ENCODE measurements at regions not wholly inside any gene's neighbourhood (a gene's known extent, or its start where the extent isn't known, plus 50 kb on each side); places are given as distances from the start of the nearest gene placed in this dataset.

DNA sequence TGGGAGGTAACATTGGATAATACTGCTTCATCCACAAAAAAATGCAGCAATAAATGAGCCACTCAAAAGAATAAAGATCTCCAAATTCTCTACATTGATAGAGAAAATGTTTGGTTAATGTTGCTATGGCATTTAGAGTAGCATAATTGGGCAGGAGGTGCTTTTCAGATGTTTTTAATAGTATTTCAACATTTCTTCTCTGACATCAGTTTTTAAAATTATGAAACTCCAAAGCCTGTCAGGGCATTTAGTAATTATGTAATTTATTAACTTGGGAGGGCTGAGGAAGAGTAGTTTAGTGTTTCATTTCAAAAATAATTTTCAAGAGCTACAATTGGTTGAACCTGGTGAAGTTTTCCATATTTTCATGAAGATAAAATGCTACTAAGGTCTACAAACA, 211.3 kb upstream of the INTU start:
- DNase-seq (ENCODE audit: low spot score), result no peak
- TF ChIP-seq, protein P1, sequence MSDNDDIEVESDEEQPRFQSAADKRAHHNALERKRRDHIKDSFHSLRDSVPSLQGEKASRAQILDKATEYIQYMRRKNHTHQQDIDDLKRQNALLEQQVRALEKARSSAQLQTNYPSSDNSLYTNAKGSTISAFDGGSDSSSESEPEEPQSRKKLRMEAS (IDR thresholded peaks at IDR 0.05), result no peak
- TF ChIP-seq NR2F2 (IDR thresholded peaks at IDR 0.05) (no peak), RXRA (IDR thresholded peaks at IDR 0.05) (no peak), YY1 (IDR thresholded peaks at IDR 0.05) (no peak), SP1 (IDR thresholded peaks at IDR 0.05) (no peak), RAD21 (IDR thresholded peaks at IDR 0.05) (no peak), ZBTB33 (IDR thresholded peaks at IDR 0.05) (no peak), JUND (IDR thresholded peaks at IDR 0.05) (no peak), HNF4G (IDR thresholded peaks at IDR 0.05) (no peak), HNF4A (conservative IDR thresholded peaks at IDR 0.05) (no peak)
- Histone ChIP-seq H3K9ac (ENCODE audit: low read depth in 1 of 2, low read length in 2 of 2) (no peak overlapping the region), H3K27ac (ENCODE audit: low read depth in 1 of 2, low read length in 2 of 2) (no peak overlapping the region), H3K36me3 (ENCODE audit: control insufficient read depth in 4 of 4, insufficient read depth in 3 of 4, low read depth in 1 of 4, low read length in 3 of 4) (no peaks in the 10 kb centered on the region), H3K27me3 (ENCODE audit: control insufficient read depth in 4 of 4, insufficient read depth in 4 of 4, low read length in 3 of 4) (peaks cover 0 to 3% (median 0%) of the 10 kb centered on the region in 4 donors), H3K4me3 (ENCODE audit: low read depth in 1 of 3, low read length in 3 of 3) (no peak overlapping the region), H3K4me1 (ENCODE audit: control insufficient read depth in 4 of 4, insufficient read depth in 4 of 4, low read length in 3 of 4) (no peaks in the 10 kb centered on the region), H3K9me3 (ENCODE audit: control insufficient read depth in 4 of 4, low read length in 3 of 4) (no peaks in the 10 kb centered on the region)

GRCh38 chr4:127425202-127425845, 207.4 kb upstream of the INTU start:
- Histone ChIP-seq H3K36me3 (ENCODE audit: control insufficient read depth in 4 of 4, insufficient read depth in 3 of 4, low read depth in 1 of 4, low read length in 3 of 4) (no peaks in the 10 kb centered on the region), H3K4me3 (ENCODE audit: low read depth in 1 of 3, low read length in 3 of 3) (no peak overlapping the region), H3K9me3 (ENCODE audit: control insufficient read depth in 4 of 4, low read length in 3 of 4) (no peaks in the 10 kb centered on the region), H3K4me1 (ENCODE audit: control insufficient read depth in 4 of 4, insufficient read depth in 4 of 4, low read length in 3 of 4) (no peaks in the 10 kb centered on the region), H3K27ac (ENCODE audit: low read depth in 1 of 2, low read length in 2 of 2) (no peak overlapping the region), H3K9ac (ENCODE audit: low read depth in 1 of 2, low read length in 2 of 2) (no peak overlapping the region), H3K27me3 (ENCODE audit: control insufficient read depth in 4 of 4, insufficient read depth in 4 of 4, low read length in 3 of 4) (peaks cover 0 to 3% (median 0%) of the 10 kb centered on the region in 4 donors)
- TF ChIP-seq TAF1 (conservative IDR thresholded peaks at IDR 0.05) (no peak), RXRA (IDR thresholded peaks at IDR 0.05) (no peak), SP1 (IDR thresholded peaks at IDR 0.05) (no peak), EGR1 (IDR thresholded peaks at IDR 0.05; ENCODE audit: low read depth in 2 of 2) (no peak), ATF3 (IDR thresholded peaks at IDR 0.05) (no peak), HNF4A (conservative IDR thresholded peaks at IDR 0.05) (no peak), HNF4G (IDR thresholded peaks at IDR 0.05) (no peak), FOXA2 (IDR thresholded peaks at IDR 0.05) (no peak), RAD21 (IDR thresholded peaks at IDR 0.05) (no peak)
- TF ChIP-seq, protein P1 (IDR thresholded peaks at IDR 0.05), result no peak
- TF ChIP-seq, protein P2, sequence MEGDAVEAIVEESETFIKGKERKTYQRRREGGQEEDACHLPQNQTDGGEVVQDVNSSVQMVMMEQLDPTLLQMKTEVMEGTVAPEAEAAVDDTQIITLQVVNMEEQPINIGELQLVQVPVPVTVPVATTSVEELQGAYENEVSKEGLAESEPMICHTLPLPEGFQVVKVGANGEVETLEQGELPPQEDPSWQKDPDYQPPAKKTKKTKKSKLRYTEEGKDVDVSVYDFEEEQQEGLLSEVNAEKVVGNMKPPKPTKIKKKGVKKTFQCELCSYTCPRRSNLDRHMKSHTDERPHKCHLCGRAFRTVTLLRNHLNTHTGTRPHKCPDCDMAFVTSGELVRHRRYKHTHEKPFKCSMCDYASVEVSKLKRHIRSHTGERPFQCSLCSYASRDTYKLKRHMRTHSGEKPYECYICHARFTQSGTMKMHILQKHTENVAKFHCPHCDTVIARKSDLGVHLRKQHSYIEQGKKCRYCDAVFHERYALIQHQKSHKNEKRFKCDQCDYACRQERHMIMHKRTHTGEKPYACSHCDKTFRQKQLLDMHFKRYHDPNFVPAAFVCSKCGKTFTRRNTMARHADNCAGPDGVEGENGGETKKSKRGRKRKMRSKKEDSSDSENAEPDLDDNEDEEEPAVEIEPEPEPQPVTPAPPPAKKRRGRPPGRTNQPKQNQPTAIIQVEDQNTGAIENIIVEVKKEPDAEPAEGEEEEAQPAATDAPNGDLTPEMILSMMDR (IDR thresholded peaks at IDR 0.05; ENCODE audit: low read depth, low read length, missing input control), result no peak
- 78% methylated on average over 11 of the region's 11 CpGs for WGBS
- DNase-seq (ENCODE audit: low spot score), result no peak
